Activated T-cell treated with anti-CD3 and anti-CD28 coated beads, Interleukin-2, amount 50 U/mL, for 72 hours (primary cell): ENCODE measurements at regions not wholly inside any gene's neighbourhood (a gene's known extent, or its start where the extent isn't known, plus 50 kb on each side); places are given as distances from the start of the nearest gene placed in this dataset.
"Not testable (repeated sequence)": the region's sequence is repeated elsewhere in the genome, so short reads cannot be mapped to it uniquely, and the experiment has no call there.

Experiments
- ATAC-seq, 2 donors: fragments of 150-1000 bp; cut with Tn5 transposase; replicated peaks in 1 of 2; 2 replicates each; pipeline ENCODE4 v1.10.0; 2021; ENCODE audit warnings: moderate library complexity in 2 of 2, mild to moderate bottlenecking in 1 of 2
- DNase-seq, 2 donors: peaks; one replicate each; pipeline ENCODE4 v3.0.0; 2021 to 2022; ENCODE audit warnings: mixed read lengths in 1 of 2
- H3K27ac Mint-ChIP-seq: one replicate; pipeline ENCODE4 v1.8.0; 2022; ENCODE audit warnings: mild to moderate bottlenecking, moderate library complexity, mixed read lengths
- H3K27me3 Mint-ChIP-seq: one replicate; pipeline ENCODE4 v1.8.0; 2022; ENCODE audit warnings: low read depth, mixed read lengths
- H3K36me3 Mint-ChIP-seq, 2 donors: one replicate each; pipeline ENCODE4 v1.8.0; 2022; ENCODE audit warnings: mixed read lengths in 2 of 2, mild to moderate bottlenecking in 1 of 2; ENCODE audit not compliant: insufficient read depth in 2 of 2
- H3K4me1 Mint-ChIP-seq: one replicate; pipeline ENCODE4 v1.8.0; 2022; ENCODE audit warnings: low read depth, mixed read lengths
- H3K4me3 Mint-ChIP-seq, 2 donors: one replicate each; pipeline ENCODE4 v1.8.0; 2022; ENCODE audit warnings: mild to moderate bottlenecking in 2 of 2, mixed read lengths in 2 of 2, moderate library complexity in 2 of 2
- H3K9me3 Mint-ChIP-seq, 2 donors: one replicate each; pipeline ENCODE4 v1.8.0; 2022; ENCODE audit warnings: mixed read lengths in 2 of 2

DNA sequence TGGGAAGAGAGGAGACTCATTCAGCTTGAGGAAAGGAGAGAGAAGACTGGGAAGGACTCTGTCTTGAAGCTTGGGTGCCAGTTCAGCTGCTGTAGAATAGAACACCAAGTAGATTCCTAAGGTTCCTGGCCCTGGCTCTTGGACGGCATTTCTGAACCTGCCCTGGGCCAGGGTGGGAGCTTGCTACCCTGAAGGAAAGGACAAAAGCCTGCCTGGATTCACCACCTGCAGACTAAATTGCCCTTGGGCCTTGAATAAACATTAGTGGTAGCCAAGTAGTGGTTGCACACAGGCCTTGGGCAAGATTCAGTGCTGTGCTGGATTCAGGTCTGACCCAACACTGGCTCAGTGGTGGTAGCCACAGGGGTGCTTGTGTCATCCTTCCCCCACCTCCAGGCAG, 588.4 kb upstream of the AMOT start:
- no peaks in the 10 kb centered on the region for H3K4me1 Mint-ChIP-seq
- DNase-seq (no peak), ATAC-seq (no peak)
- no peak overlapping the region for H3K27ac Mint-ChIP-seq
- H3K4me3 Mint-ChIP-seq = no peak overlapping the region
- peaks cover 7% of the 10 kb centered on the region for H3K27me3 Mint-ChIP-seq
- H3K36me3 Mint-ChIP-seq = no peaks in the 10 kb centered on the region
- H3K9me3 Mint-ChIP-seq = peaks cover 0 to 5% of the 10 kb centered on the region in 2 donors

- no peaks in the 10 kb centered on the region for H3K36me3 Mint-ChIP-seq
- H3K4me1 Mint-ChIP-seq = no peaks in the 10 kb centered on the region
Observed at GRCh38 chrX:113422323-113422722, 581.7 kb upstream of the AMOT start.

DNA sequence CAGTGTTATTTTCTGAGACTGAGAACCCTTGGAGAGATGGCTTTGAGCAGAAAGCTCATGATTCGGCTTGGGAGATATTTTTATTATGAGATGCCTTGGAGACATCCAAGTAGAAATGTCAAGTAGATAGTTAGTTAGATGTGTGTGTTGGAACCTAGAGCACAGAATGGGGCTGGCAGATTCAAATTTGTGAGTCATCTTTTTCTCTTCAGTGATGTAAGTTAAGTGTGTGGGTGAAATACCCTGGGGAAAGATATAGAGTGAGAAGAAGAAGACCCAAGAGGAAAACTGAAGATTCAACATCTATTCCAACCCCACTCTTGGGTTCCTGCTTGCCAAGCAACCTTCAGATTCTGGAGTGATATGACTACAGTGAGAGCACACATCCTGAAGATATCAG, 580.8 kb upstream of the AMOT start:
- H3K4me1 Mint-ChIP-seq = no peaks in the 10 kb centered on the region
- H3K4me3 Mint-ChIP-seq = no peak overlapping the region
- no peak for ATAC-seq
- peaks cover 0 to 14% of the 10 kb centered on the region in 2 donors for H3K9me3 Mint-ChIP-seq
- H3K27me3 Mint-ChIP-seq = peaks cover 20% of the 10 kb centered on the region
- no peak overlapping the region for H3K27ac Mint-ChIP-seq
- DNase-seq = no peak
- no peaks in the 10 kb centered on the region for H3K36me3 Mint-ChIP-seq

More at GRCh38 chrX:113422323-113422722, 581.7 kb upstream of the AMOT start:
- H3K27ac Mint-ChIP-seq = no peak overlapping the region
- peaks cover 12% of the 10 kb centered on the region for H3K27me3 Mint-ChIP-seq
- ATAC-seq (no peak), DNase-seq (no peak)
- no peak overlapping the region for H3K4me3 Mint-ChIP-seq
- peaks cover 0 to 10% of the 10 kb centered on the region in 2 donors for H3K9me3 Mint-ChIP-seq

- Mint-ChIP-seq H3K4me1 (no peaks in the 10 kb centered on the region), H3K4me3 (no peak overlapping the region), H3K36me3 (no peaks in the 10 kb centered on the region), H3K27ac (no peak overlapping the region), H3K27me3 (peaks cover 6% of the 10 kb centered on the region), H3K9me3 (peaks cover 0 to 4% of the 10 kb centered on the region in 2 donors)
- DNase-seq = no peak
- ATAC-seq = no peak
Observed at GRCh38 chrX:113412106-113412505, 571.5 kb upstream of the AMOT start.

- Mint-ChIP-seq H3K27me3 (no peaks in the 10 kb centered on the region), H3K4me3 (no peak overlapping the region), H3K9me3 (no peaks in the 10 kb centered on the region), H3K4me1 (no peaks in the 10 kb centered on the region), H3K36me3 (no peaks in the 10 kb centered on the region), H3K27ac (no peak overlapping the region)
- ATAC-seq = no peak
- DNase-seq = no peak
Observed at GRCh38 chrX:113408843-113409242, 568.2 kb upstream of the AMOT start.

DNA sequence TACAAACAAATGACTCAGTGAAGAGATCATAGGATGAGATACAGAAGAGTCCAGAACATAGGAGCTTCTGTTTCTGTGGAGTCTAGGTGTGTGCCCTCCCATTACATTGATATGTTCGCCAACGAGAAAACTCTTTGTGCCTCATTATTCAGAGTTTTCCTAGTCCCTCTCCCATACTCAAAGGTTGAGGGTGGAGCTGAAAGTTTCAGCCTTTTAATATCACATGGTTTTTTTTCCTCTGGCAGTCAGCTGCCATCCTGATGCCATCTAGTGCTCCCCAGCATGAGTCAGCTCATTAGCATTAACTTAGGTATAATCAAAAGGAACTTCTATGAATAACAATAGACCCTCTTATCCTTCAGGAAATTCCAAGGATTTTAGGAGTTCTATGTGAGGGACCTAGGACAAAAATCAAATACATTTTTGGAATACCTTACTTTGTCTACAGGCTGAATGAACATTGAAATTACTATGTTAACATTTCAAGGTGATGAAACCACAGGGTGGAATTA, 559.6 kb upstream of the AMOT start:
- no peak for DNase-seq

DNA sequence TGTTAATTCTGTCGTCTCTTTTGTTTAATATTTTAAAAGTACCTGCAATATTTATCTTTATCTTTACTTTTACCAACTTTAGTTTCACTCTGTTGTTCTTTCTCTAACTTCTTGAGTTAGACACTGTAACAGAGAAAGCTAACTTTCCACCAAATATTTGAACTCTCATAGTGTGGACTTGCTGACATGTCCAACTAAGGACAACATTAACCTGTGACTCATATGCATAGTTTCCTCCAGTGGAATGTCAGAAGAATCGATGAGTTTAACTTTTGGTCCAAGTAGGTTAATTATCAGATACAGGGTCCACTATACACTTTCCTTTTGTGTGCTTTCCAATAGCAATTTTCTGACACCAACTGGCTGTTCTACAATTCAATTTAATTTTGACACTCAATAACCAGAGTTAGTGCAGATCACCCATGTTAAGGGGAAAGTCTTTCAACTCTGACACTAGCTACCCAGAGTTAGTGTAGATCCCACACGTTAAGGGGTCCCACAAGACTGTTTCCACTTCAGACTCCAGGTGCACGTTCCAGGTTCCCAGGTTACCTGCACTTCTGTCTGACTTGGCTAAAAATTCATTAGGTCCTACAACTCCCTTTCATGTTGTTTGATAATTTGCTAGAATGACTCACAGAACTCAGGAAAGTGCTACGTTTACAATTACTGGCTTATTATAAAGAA, 559.0 kb upstream of the AMOT start:
- ATAC-seq = no peak
- H3K9me3 Mint-ChIP-seq = no peaks in the 10 kb centered on the region
- peaks cover 0 to 1% of the 10 kb centered on the region in 2 donors for H3K36me3 Mint-ChIP-seq
- no peak overlapping the region for H3K27ac Mint-ChIP-seq
- DNase-seq = no peak
- H3K4me3 Mint-ChIP-seq = no peak overlapping the region
- no peaks in the 10 kb centered on the region for H3K4me1 Mint-ChIP-seq
- H3K27me3 Mint-ChIP-seq = peaks cover 6% of the 10 kb centered on the region

More for the DNA sequence above, 559.6 kb upstream of the AMOT start:
- H3K9me3 Mint-ChIP-seq = no peaks in the 10 kb centered on the region
- no peak for ATAC-seq
- no peaks in the 10 kb centered on the region for H3K4me1 Mint-ChIP-seq
- no peak overlapping the region for H3K4me3 Mint-ChIP-seq
- H3K27me3 Mint-ChIP-seq = peaks cover under 1% of the 10 kb centered on the region
- no peak overlapping the region for H3K27ac Mint-ChIP-seq
- peaks cover 0 to 1% of the 10 kb centered on the region in 2 donors for H3K36me3 Mint-ChIP-seq

DNA sequence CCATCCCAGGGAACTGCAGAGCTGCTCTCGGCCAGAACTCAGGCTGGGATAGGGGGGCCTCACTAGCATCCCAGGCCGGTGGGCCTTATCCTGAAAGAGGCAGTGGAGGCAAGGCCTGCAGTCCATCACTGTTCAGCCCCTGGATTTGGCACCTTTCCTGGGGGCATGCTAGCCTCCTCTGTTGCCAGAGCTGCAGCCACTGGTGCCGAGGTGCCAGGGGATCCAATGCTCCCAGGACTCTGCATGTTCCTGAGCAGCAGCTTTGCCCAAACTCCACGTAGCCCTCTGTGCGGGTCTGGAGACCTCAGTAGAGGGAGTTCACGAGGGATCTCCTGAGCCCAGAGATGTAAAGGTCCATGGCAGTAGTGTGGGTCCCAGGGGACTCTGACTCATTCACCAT, 551.7 kb upstream of the AMOT start:
- no peaks in the 10 kb centered on the region for H3K36me3 Mint-ChIP-seq
- no peak overlapping the region for H3K27ac Mint-ChIP-seq
- peaks cover 18% of the 10 kb centered on the region for H3K27me3 Mint-ChIP-seq
- no peak overlapping the region for H3K4me3 Mint-ChIP-seq
- ATAC-seq = no peak
- H3K9me3 Mint-ChIP-seq = peaks cover 0 to 3% of the 10 kb centered on the region in 2 donors
- DNase-seq = no peak
- no peaks in the 10 kb centered on the region for H3K4me1 Mint-ChIP-seq

- H3K9me3 Mint-ChIP-seq = peaks cover 0 to 3% of the 10 kb centered on the region in 2 donors
Observed at GRCh38 chrX:113391875-113392274, 551.2 kb upstream of the AMOT start.

DNA sequence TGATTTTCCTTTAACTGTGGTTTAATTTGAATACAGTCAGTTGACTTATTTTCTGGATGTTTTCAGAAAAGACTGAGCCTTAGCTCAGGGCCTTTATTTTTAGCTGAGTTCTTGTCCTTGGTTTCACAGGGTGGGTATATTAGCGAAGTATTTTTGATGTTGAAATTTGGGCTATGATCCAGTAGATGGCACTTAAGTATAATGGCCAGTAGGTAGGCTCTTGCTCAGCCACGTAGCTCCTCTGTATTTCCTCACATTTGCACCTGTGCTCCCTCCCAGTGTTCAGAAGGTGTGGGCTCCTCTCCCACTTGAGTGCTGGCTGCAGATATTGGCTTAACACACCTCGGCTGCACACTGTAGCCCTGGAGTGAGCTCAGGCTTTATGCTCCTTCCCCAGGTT, 549.9 kb upstream of the AMOT start:
- H3K4me3 Mint-ChIP-seq = no peak overlapping the region
- H3K4me1 Mint-ChIP-seq = no peaks in the 10 kb centered on the region
- H3K36me3 Mint-ChIP-seq = no peaks in the 10 kb centered on the region
- peaks cover 18% of the 10 kb centered on the region for H3K27me3 Mint-ChIP-seq
- no peak for DNase-seq
- no peak overlapping the region for H3K27ac Mint-ChIP-seq
- H3K9me3 Mint-ChIP-seq = peaks cover under 1 to 5% of the 10 kb centered on the region in 2 donors
- ATAC-seq = no peak

More at GRCh38 chrX:113391875-113392274, 551.2 kb upstream of the AMOT start:
- H3K36me3 Mint-ChIP-seq = no peaks in the 10 kb centered on the region
- peaks cover 18% of the 10 kb centered on the region for H3K27me3 Mint-ChIP-seq
- H3K4me1 Mint-ChIP-seq = no peaks in the 10 kb centered on the region
- no peak overlapping the region for H3K27ac Mint-ChIP-seq
- no peak overlapping the region for H3K4me3 Mint-ChIP-seq
- ATAC-seq (no peak), DNase-seq (no peak)

GRCh38 chrX:113389846-113390245, 549.2 kb upstream of the AMOT start:
- ATAC-seq (no peak), DNase-seq (no peak)
- Mint-ChIP-seq H3K4me3 (no peak overlapping the region), H3K4me1 (no peaks in the 10 kb centered on the region), H3K9me3 (peaks cover 2 to 5% of the 10 kb centered on the region in 2 donors), H3K27me3 (peaks cover 13% of the 10 kb centered on the region), H3K36me3 (no peaks in the 10 kb centered on the region), H3K27ac (no peak overlapping the region)

DNA sequence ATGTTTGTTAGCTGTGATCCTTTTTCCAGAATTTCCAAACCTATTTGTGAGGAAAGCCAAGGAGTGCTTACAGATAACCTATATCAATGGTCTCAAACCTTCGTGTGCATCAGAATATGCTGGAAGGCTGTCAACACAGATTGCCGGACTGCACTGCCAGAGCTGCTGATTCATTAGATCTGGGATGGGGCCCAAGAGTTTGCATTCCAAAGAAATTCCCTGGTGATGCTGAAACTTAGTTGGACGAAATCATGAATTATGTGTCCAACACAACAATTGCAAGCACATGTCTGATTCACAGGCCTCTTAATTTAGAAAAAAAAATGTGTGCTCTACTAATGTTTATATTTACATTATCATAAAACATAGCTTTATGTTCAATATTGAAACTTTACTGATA, 544.0 kb upstream of the AMOT start:
- no peak for ATAC-seq
- no peak overlapping the region for H3K27ac Mint-ChIP-seq
- H3K9me3 Mint-ChIP-seq = peaks cover 3 to 5% of the 10 kb centered on the region in 2 donors
- H3K4me3 Mint-ChIP-seq = no peak overlapping the region
- H3K27me3 Mint-ChIP-seq = peaks cover 20% of the 10 kb centered on the region
- H3K36me3 Mint-ChIP-seq = no peaks in the 10 kb centered on the region
- DNase-seq = no peak
- H3K4me1 Mint-ChIP-seq = no peaks in the 10 kb centered on the region

GRCh38 chrX:113373421-113373820, 532.8 kb upstream of the AMOT start:
- not testable (repeated sequence) for H3K9me3 Mint-ChIP-seq, H3K4me1 Mint-ChIP-seq, H3K4me3 Mint-ChIP-seq, DNase-seq, H3K36me3 Mint-ChIP-seq, ATAC-seq, H3K27ac Mint-ChIP-seq
- peaks cover 10% of the 10 kb centered on the region for H3K27me3 Mint-ChIP-seq

DNA sequence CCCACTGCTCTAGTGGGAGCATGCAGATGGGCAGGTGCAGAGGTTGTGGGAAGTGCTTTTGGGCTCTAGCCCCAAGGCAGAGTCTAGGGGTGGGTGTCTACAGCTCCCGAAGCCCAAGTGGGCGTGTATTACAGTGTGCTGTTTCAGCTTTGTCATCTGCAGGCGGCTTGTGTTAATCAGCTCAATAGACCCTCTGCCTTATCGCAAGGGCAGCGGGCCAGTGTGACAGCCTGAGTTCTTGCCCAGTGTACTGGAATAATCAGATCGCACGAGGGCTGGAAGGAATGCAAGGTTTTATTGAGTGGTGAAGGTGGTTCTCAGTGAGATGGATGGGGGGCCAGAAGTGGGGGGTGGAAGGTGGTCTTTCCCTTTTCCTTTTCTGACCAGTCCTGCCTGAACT, 529.4 kb upstream of the AMOT start:
- no peak for DNase-seq
- Mint-ChIP-seq H3K4me1 (no peaks in the 10 kb centered on the region), H3K36me3 (no peaks in the 10 kb centered on the region), H3K4me3 (no peak overlapping the region), H3K9me3 (no peaks in the 10 kb centered on the region), H3K27ac (no peak overlapping the region), H3K27me3 (peaks cover 5% of the 10 kb centered on the region)
- ATAC-seq = no peak
